DMS153 (cell line): ENCODE measurements at regions not wholly inside any gene's neighbourhood (a gene's known extent, or its start where the extent isn't known, plus 50 kb on each side); places are given as distances from the start of the nearest gene placed in this dataset.

Experiments
- DNase-seq: peaks from one replicate; lab custom pipeline; 2025; lab: John Stamatoyannopoulos, UW

GRCh38 chr5:164351245-164351834 lies 845.9 kb downstream of the MAT2B start:
- no peak for DNase-seq

DNA sequence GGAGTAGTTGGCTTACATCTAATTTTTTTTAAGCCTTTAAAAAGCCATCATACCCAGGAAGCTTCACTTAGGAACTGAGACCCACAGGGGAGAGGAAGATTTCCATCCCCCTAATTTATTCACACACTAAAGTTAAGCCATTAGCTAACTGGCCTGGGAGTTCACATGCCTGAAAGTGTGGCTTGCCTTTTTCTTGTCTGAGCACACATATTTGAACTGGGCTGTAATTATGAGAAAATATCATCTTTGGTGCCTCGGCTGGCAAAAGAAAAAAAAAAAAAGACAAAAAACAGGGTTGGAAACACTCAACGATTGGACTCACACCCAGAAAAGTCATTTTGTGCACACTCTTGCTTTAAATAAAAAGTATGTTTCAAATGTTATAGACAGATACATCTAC lies 847.3 kb downstream of the MAT2B start:
- no peak for DNase-seq

DNA sequence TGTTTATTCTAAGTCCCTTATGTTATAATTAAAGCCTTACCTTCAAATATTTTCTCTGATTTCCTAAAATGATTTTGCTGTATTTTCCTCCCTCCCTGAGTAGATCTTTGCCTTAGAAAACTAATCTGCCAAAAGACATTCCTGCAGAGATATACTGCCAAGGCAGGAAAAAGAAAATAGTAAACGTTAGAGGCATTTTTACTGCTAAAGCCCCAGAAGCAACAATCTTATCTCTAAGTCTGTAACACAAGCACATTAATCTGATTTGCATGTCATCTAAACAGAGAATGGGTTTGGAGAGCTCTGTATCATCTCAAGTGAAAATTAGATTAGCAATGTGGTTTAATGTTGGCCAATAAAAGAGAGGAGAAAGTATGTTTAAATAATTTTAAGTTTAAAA lies 847.7 kb downstream of the MAT2B start:
- DNase-seq: no peak

GRCh38 chr5:164354139-164354751 lies 848.8 kb downstream of the MAT2B start:
- DNase-seq: no peak

GRCh38 chr5:164355267-164355830 lies 849.9 kb downstream of the MAT2B start:
- DNase-seq: no peak

- no peak for DNase-seq
Measured at GRCh38 chr5:164356790-164357189, 851.4 kb downstream of the MAT2B start.

GRCh38 chr5:164357395-164358033 lies 852.1 kb downstream of the MAT2B start:
- no peak for DNase-seq

- no peak for DNase-seq
Measured at GRCh38 chr5:164358531-164359259, 853.3 kb downstream of the MAT2B start.

DNA sequence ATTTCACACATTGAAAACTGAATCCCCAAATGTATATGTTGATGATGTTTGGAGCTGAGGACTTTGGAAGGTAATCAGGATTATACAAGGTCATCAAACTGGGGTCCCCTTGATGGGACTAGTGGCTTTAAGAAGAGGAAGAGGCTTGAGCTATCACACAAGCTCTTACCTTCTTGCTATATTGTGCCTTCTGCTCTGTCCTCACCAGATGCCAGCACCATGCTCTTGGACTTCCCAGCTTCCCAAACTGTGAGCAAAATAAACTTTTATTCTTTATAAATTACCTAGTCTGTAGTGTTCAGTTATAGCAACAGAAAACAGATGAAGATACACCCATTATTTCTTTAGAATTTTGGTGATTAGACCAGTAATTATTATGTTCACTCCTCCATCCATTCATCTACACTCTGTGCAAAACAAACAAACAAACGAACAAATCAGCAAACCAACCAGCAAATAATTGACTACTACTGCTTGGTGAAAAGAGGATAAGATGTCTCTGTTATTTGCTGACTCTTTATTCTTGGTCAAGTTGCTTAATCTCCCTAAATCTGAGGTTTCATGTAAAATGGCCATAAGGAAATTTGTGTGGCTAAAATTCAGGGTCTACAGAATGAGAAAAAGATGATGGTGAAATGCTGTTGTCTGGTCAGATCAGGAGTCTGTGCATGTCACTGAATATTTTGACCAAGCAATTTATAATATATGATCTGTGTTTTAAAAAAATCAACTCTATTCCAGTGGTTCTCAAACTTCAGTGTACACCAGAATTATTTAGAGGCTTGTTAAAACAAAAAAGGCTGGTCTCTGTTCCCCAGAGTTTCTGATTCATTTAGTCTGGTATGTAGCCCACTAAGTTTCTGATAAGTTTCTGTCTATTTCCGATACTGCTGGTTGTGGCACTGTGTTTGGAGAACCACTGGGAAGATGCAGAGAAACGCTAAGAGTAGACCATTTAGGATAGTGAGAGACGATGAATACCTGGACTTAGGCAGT lies 854.1 kb downstream of the MAT2B start:
- DNase-seq: no peak

- no peak for DNase-seq
Measured at GRCh38 chr5:164360589-164360988, 855.2 kb downstream of the MAT2B start.

DNA sequence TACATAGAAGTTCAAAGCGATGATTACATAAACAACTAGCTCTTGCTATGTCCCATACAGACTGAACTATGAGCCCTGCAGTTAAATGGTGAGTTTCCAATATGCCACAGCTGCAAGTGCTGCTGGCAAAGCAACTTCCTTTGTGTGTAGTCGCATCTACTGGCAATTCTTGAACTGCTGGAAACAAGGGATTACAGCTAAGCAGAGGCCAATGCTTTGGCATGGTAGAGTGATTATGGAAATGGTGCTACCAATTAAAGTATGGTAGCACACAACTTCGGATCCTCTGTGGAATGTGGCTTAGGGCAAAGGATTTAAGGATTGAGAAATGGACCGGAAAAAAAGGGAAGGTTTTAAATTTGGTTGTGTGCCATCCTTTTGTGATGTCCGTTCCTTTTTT lies 856.6 kb downstream of the MAT2B start:
- no peak for DNase-seq

- DNase-seq: no peak
Measured at GRCh38 chr5:164362835-164363234, 857.4 kb downstream of the MAT2B start.

DNA sequence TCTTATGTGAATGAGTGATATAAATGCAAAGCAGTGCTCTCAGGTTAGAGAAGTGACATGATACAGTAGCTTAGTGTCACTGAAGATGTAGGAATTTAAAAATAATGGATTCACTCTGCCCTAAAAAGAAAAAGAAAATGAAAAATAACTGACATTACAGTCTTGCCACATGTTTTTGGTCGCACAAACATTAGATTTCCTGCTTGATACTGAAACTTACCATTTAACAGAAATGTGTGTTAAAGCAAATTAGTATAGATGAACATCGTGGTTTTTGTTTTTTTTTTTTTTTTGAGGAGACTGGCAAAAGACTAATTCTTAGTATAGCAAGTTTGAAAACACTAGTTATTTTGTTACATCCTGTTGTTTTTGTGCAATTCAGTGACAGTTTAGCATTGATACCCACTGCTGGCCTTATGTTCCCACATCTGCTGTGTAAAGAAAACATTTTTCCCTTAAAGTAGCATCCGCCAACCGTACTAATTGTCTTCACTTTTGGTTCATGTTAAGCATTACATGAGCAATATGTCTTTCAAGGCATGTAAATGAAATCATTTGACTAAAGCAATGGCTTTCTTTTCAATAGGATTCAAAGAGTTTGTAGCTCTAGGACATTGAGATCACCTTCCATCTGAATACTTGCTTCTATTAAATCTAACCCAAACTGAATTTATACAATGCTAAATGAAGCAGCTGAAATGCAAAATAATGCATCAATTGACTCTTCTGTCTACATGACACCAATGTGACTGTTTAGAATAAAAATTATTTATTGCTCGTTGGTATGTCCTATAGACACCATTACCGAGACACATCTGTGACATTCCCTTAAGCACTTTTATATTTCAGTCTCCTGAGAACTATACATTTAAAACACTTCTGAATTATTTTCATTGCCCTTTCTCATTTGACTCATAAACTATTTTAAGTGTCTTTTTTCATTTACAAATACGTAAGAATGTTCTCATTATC lies 859.1 kb downstream of the MAT2B start:
- DNase-seq: no peak

DNA sequence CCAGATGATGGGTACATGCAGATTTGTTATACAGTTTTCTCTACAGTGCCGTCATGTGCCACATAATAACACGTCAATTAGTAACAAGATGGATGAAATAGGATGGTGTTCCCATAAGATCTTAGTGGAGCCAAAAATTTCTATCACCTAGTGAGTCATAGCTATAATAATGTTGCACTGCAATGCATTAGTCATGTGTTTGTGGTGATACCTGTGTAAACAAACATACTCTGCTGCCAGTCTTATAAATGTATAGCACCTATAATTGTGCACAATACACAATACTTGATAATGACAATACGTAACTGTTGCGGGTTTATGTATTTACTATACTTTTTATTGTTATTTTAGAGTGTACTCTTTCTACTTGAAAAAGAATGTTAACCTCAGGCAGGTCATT lies 865.4 kb downstream of the MAT2B start:
- DNase-seq: no peak

GRCh38 chr5:164372892-164373291 lies 867.5 kb downstream of the MAT2B start:
- DNase-seq: no peak

DNA sequence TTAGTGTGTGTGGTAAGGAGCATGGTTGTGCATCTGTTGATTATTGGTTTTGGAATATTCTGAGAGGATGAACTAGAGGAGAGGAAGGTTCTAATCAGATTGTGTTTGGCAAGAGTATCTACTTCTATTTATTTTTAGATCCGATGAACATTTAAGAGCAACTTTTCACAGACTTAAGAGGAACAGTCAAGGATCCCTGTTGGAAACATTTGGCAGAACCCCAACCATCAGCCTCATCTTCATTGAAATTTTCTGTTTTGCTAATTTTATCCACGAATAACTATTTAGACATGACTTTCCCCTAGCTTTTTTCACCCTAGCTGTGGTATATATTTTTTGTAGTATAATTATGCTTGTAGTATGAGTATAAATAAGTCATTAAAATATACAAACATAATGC lies 868.5 kb downstream of the MAT2B start:
- DNase-seq: no peak

DNA sequence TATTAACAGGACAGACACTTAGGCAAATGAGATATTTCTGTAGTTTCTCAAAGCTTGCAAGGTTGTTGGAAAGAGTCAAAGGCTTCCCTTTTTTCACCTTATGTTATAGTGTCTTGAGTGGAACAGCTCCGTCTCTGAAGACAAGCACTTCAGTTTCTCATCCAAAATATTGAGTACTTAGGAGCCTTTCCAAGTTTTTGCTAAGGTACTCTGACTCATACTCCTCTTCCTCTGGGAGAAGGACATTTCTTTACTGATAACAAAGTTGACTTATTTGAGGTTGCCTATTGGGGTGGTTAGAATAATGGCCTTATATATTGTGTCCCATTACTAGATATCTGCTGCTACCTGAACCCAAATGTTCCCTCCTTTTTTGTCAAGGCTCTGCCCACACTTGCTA lies 869.6 kb downstream of the MAT2B start:
- no peak for DNase-seq

GRCh38 chr5:164376843-164377242 lies 871.4 kb downstream of the MAT2B start:
- no peak for DNase-seq

GRCh38 chr5:164377746-164378145 lies 872.3 kb downstream of the MAT2B start:
- no peak for DNase-seq

GRCh38 chr5:164383662-164384061 lies 878.2 kb downstream of the MAT2B start:
- DNase-seq: no peak
